Nephron (organoid): ENCODE measurements at regions not wholly inside any gene's neighbourhood (a gene's known extent, or its start where the extent isn't known, plus 50 kb on each side); places are given as distances from the start of the nearest gene placed in this dataset.

Source experiments
- H3K27ac Mint-ChIP-seq, 3 experiments: 2 replicates each; pipeline ENCODE4 v1.8.0; 2020; ENCODE audit warnings: mixed read lengths in 3 of 3, mild to moderate bottlenecking in 2 of 3, moderate library complexity in 1 of 3
- H3K27me3 Mint-ChIP-seq: 2 replicates; pipeline ENCODE4 v1.8.0; 2021; ENCODE audit warnings: low read depth, mild to moderate bottlenecking, moderate library complexity, mixed read lengths
- H3K36me3 Mint-ChIP-seq: 2 replicates; pipeline ENCODE4 v1.8.0; 2020; ENCODE audit warnings: low read depth, mixed read lengths
- H3K4me1 Mint-ChIP-seq: 2 replicates; pipeline ENCODE4 v1.8.0; 2020; ENCODE audit warnings: mixed read lengths
- H3K4me3 Mint-ChIP-seq, 3 experiments: 2 replicates each; pipeline ENCODE4 v1.8.0; 2020; ENCODE audit warnings: mild to moderate bottlenecking in 3 of 3, mixed read lengths in 3 of 3, moderate library complexity in 2 of 3
- H3K9me3 Mint-ChIP-seq: 2 replicates; pipeline ENCODE4 v1.8.0; 2020; ENCODE audit warnings: mixed read lengths
- TF ChIP-seq, protein P1 (sequence below), 3 experiments: fragments of 200-600 bp; sonication (generic); IDR thresholded peaks; one replicate each; pipeline ENCODE4 v1.5.0; 2021; ENCODE audit warnings: antibody characterized with exemption in 3 of 3; ENCODE audit not compliant: unreplicated experiment in 3 of 3

DNA sequence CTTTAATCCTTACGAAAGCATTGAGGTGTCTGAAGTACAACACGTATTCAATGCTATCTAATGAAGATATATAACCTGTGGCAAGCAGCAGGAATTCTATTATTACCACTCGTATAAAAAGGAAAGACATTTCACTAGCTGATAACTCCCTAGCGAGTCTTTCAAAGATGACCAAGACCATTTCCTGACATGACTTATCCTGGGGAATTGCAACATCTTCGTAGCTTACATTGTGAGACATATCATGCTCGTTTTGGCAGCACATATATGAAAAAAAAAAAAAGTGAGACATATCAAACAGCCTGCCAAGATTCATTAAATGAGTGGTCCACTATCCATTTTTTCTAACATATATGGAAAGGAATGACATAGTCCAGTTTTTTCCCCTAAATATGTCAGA, 337.0 kb downstream of the FSCB start:
- Mint-ChIP-seq H3K27ac (no peak overlapping the region), H3K9me3 (peaks cover 5% of the 10 kb centered on the region), H3K4me1 (peaks cover 10% of the 10 kb centered on the region), H3K27me3 (peaks cover 5% of the 10 kb centered on the region), H3K4me3 (no peak overlapping the region), H3K36me3 (no peaks in the 10 kb centered on the region)
- TF ChIP-seq, protein P1, sequence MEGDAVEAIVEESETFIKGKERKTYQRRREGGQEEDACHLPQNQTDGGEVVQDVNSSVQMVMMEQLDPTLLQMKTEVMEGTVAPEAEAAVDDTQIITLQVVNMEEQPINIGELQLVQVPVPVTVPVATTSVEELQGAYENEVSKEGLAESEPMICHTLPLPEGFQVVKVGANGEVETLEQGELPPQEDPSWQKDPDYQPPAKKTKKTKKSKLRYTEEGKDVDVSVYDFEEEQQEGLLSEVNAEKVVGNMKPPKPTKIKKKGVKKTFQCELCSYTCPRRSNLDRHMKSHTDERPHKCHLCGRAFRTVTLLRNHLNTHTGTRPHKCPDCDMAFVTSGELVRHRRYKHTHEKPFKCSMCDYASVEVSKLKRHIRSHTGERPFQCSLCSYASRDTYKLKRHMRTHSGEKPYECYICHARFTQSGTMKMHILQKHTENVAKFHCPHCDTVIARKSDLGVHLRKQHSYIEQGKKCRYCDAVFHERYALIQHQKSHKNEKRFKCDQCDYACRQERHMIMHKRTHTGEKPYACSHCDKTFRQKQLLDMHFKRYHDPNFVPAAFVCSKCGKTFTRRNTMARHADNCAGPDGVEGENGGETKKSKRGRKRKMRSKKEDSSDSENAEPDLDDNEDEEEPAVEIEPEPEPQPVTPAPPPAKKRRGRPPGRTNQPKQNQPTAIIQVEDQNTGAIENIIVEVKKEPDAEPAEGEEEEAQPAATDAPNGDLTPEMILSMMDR (IDR thresholded peaks at IDR 0.05; ENCODE audit: unreplicated experiment in 3 of 3) = no peak

DNA sequence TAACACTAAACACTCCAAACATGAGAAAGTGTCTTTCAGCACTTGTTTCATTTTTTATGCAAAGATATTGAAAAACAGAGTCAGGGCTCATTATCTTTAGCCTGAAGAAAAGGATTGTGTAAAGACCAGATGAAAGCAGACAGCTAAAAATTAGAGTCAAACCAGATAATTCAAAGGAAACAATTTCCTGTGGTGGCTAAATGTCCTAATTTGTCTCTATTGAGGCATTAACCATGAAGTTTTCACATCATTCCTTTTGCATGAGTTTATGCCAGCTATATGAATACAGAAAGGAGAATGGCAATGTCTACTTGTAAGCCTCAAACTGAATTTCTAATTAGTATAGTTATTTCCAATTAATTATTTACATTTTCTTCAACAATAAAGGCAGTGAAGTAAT, 338.5 kb downstream of the FSCB start:
- no peak overlapping the region for H3K27ac Mint-ChIP-seq
- no peaks in the 10 kb centered on the region for H3K36me3 Mint-ChIP-seq
- H3K4me3 Mint-ChIP-seq = no peak overlapping the region
- H3K9me3 Mint-ChIP-seq = no peaks in the 10 kb centered on the region
- peaks cover 13% of the 10 kb centered on the region for H3K4me1 Mint-ChIP-seq
- H3K27me3 Mint-ChIP-seq = peaks cover 7% of the 10 kb centered on the region
- TF ChIP-seq, protein P1 (IDR thresholded peaks at IDR 0.05; ENCODE audit: unreplicated experiment in 3 of 3) = no peak

DNA sequence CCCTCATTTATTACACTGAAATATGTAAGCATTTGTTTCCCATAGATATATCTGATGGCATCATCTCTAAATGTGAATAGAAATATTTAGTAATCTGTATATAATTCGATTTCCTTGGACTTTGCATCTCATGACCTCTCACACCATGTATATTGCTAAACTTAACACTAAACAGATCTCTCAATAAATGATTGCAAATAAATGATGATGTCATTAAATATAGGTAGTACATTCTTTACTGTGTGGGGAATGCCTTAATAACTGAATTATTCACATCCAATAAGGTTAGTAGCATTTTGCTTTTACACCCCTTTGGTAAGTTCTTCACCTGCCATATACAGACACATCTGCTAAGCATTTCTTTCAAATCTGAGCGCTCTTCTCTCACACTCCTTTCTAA, 340.5 kb downstream of the FSCB start:
- Mint-ChIP-seq H3K27me3 (peaks cover 4% of the 10 kb centered on the region), H3K4me1 (peaks cover 13% of the 10 kb centered on the region), H3K27ac (no peak overlapping the region), H3K9me3 (peaks cover 4% of the 10 kb centered on the region), H3K36me3 (no peaks in the 10 kb centered on the region), H3K4me3 (no peak overlapping the region)
- TF ChIP-seq, protein P1 (IDR thresholded peaks at IDR 0.05; ENCODE audit: unreplicated experiment in 3 of 3) = no peak

DNA sequence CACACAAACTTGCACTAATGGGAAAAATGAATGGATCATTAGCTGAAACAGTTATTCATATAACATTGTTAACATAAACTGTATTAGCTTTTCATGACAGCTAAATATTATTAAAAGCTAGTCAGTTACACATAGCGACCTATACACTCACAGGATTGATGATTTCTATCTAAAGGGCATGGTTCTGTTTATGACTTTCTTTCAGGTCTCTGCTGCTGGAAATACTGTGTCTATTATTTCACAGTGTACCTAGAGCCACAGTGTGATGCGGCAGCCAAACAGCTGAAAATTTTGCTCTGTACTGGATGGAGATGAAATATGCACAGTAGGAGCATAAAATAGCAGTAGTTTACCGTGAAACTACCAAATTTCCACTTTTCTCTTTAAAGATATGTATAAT, 341.1 kb downstream of the FSCB start:
- Mint-ChIP-seq H3K4me1 (peaks cover 13% of the 10 kb centered on the region), H3K27ac (no peak overlapping the region), H3K9me3 (peaks cover 4% of the 10 kb centered on the region), H3K4me3 (no peak overlapping the region), H3K27me3 (peaks cover 4% of the 10 kb centered on the region), H3K36me3 (no peaks in the 10 kb centered on the region)
- TF ChIP-seq, protein P1 (IDR thresholded peaks at IDR 0.05; ENCODE audit: unreplicated experiment in 3 of 3) = no peak

DNA sequence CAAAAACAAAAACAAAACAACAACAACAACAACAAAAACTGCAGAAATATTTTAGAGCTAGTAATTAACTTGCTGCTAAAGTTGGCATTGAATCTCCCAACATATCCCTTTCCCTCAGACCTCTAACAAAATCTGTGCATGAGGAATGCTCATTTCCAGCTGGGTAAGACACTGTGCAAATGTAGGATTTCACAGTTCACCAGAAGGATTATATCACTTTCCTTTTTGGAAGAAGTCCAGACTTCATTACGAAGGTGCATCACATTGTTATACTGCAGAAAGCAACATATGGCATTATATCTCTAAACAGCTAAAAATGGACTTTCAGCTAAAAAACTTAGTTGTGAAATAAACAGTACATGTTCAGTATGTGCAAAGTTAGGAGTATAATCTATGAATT, 341.8 kb downstream of the FSCB start:
- Mint-ChIP-seq H3K9me3 (peaks cover 4% of the 10 kb centered on the region), H3K27ac (no peak overlapping the region), H3K36me3 (no peaks in the 10 kb centered on the region), H3K4me3 (no peak overlapping the region), H3K27me3 (peaks cover 4% of the 10 kb centered on the region), H3K4me1 (peaks cover 13% of the 10 kb centered on the region)
- TF ChIP-seq, protein P1 (IDR thresholded peaks at IDR 0.05; ENCODE audit: unreplicated experiment in 3 of 3) = no peak

DNA sequence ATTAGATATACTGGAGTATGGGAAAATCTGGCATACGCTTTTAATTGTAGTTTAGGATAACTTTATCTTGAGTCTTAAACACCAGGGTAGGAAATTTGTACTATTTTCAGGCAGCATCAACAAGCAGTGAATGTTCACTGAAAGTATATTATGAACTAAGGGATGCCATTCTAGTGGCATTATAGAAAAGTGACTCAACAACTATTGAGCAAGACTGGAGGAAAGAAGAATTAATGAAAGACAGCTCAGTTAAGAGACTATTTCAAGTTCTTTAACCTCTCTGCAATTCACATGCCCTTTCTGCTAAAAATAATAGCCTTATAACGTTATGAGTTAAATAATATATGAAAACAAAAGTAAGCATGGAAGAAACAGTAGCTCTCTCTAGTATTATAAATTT, 343.1 kb downstream of the FSCB start:
- Mint-ChIP-seq H3K36me3 (no peaks in the 10 kb centered on the region), H3K9me3 (peaks cover 4% of the 10 kb centered on the region), H3K4me1 (peaks cover 13% of the 10 kb centered on the region), H3K4me3 (no peak overlapping the region), H3K27ac (no peak overlapping the region), H3K27me3 (peaks cover 4% of the 10 kb centered on the region)
- TF ChIP-seq, protein P1 (IDR thresholded peaks at IDR 0.05; ENCODE audit: unreplicated experiment in 3 of 3) = no peak
